SHP77 treated with DMSO at 0.1 percent for 48 hours (cell line): ENCODE measurements at regions not wholly inside any gene's neighbourhood (a gene's known extent, or its start where the extent isn't known, plus 50 kb on each side); places are given as distances from the start of the nearest gene placed in this dataset.
A peak's percentile ranks its signal among the peaks of the same experiment; 100 is the strongest.

ENCODE experiments used
- DNase-seq: peaks from one replicate; lab custom pipeline; 2025; lab: John Stamatoyannopoulos, UW

GRCh38 chr12:41663598-41664265 is 475.6 kb downstream of the PDZRN4 start:
- peak; percentile 4 for DNase-seq

- no peak for DNase-seq
Measured at GRCh38 chr12:41661141-41661765, 473.1 kb downstream of the PDZRN4 start.

DNA sequence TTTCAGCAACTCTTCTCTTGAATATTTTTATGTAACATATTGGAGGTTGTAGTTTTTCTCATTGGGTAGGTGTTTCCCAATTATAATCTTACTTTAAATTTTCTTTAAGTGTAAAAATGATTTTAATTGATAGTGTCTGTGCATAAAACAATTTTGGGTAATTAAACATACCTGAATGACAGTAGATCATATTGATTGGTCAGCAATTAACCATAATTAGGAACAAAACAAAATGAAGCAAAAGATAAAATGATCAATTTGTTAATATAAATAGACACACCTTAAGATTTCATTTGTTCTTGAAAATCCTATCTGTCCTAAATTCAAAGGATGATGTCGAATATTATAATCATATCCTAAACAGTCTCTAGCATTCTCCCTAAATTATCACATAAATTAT is 468.3 kb downstream of the PDZRN4 start:
- DNase-seq: no peak

GRCh38 chr12:41653386-41654326 is 465.5 kb downstream of the PDZRN4 start:
- no peak for DNase-seq

DNA sequence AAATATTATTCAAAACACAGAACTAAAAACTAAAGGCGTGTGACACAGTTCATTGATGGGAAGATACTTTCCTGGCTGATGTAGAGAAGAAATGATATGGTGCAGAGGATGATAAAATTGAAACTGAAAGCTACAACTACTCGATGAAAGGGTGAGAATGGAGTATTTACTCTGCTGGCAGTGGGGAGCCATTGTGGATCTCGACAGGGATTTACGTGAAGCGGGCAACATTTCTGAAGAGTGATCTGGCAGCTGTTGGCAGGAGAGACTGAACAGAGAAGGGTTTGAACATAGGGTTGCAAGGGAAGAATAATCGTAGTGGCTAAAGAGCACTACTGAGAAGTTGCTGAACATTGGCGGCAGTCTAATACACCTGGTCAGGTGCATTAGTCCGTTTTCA is 464.9 kb downstream of the PDZRN4 start:
- DNase-seq: no peak

DNA sequence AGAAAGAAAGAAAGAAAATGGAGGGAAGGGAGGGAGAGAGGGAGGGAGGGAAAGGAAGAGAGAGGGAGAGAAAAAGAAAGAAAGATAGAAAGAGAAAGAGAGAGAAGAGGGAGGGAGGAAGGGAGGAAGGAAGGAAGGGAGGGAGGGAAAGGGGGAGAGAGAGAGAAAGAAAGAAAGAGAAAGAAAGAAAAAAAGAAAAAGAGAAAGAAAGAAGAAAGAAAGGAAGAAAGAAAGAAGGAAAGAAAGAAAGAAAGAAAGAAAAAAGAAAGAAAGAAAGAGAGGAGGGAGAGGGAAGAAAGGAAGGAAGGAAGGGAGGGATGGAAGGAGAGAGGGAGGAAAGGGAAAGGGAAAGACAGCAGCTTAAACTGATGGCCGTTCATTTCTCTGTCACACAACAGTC is 457.5 kb downstream of the PDZRN4 start:
- DNase-seq: no peak

DNA sequence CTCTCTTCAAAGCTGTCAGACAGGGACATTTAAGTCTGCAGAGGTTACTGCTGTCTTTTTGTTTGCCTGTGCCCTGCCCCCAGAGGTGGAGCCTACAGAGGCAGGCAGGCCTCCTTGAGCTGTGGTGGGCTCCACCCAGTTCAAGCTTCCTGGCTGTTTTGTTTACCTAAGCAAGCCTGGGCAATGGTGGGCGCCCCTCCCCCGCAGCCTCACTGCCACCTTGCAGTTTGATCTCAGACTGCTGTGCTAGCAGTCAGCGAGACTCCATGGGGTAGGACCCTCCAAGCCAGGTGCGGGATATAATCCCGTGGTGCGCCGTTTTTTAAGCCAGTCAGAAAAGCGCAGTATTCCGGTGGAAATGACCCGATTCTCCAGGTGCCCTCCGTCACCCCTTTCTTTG is 454.7 kb downstream of the PDZRN4 start:
- DNase-seq: peak; percentile 5

DNA sequence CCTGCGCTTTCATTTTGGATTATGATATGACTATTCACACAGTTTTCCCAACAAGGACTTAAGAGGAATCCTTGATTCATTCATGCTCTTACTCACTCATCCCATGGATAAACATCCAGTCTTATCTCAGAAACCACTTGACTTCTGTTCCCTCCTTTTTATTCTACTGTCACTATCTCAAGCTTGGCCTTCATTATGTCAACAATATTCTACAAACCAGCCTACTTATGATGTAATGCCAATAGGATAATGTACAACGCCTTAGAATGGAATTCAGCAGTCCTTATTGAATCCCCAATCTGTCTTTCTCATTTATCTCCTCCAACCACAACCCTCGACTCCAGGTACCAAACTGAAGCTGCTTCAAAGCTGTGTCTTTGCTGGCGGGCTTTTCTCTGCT is 448.5 kb downstream of the PDZRN4 start:
- no peak for DNase-seq

- no peak for DNase-seq
Measured at GRCh38 chr12:41635626-41636364, 447.7 kb downstream of the PDZRN4 start.

- no peak for DNase-seq
Measured at GRCh38 chr12:41634091-41634490, 446.0 kb downstream of the PDZRN4 start.

- DNase-seq: no peak
Measured at GRCh38 chr12:41629611-41630010, 441.5 kb downstream of the PDZRN4 start.

DNA sequence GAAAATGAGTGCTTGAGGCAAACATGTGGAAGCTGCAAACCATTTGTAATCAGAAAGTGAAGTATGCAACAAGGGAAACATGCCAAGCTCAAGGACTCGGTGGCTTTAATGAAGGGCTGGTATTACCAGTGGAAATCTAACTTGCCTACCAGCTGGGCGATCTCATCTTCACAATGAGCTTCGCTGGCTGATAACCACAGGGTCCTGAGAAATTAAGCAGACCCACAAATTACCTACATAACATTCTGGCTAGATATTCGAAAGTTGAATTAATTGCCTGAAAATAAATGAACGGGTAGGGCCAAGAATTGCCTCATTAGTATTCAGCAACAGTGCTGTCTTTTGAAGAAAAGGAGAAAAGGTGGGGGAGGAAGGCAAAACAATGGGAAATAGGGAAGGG is 439.4 kb downstream of the PDZRN4 start:
- DNase-seq: no peak

GRCh38 chr12:41624571-41624970 is 436.5 kb downstream of the PDZRN4 start:
- no peak for DNase-seq
